LNCaP clone FGC (cell line): ENCODE measurements at regions not wholly inside any gene's neighbourhood (a gene's known extent, or its start where the extent isn't known, plus 50 kb on each side); places are given as distances from the start of the nearest gene placed in this dataset.
A peak's percentile ranks its signal among the peaks of the same experiment; 100 is the strongest.

Source experiments
- DNase-seq: peaks from one replicate; pipeline ENCODE4 v3.0.0-alpha.2; 2011; ENCODE audit warnings: low read depth
- H3K4me3 ChIP-seq: 2 replicates; pipeline ENCODE4 v1.5.1; 2011; ENCODE audit warnings: mild to moderate bottlenecking, low read depth, low read length, control low read depth
- TF ChIP-seq, protein P1 (sequence below): IDR thresholded peaks from 2 replicates; pipeline ENCODE4 v1.5.1; 2012; ENCODE audit warnings: mild to moderate bottlenecking; ENCODE audit not compliant: control insufficient read depth, insufficient read depth; ENCODE audit errors: extremely low read depth

DNA sequence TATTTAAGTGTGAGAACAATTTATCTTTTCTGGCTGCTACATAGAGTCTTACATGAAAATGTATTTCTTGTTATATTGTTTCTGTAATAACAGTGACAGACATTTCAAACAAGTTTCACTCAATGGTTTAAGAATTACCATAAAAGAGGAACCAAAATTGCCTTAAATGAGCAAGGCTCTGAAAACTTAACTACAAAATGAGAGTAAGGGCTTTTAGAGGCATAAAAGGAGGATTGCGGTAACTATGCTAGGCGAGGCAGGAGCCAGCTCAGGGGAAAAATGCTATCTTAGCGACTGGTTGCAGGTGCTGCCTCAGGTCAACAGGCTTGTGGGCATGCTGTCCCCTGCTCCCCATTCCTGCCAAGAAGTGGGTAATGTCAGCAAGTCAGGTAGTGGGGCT, 81.7 kb upstream of the MSI2 start:
- no peak for DNase-seq
- H3K4me3 ChIP-seq, result no peak overlapping the region
- TF ChIP-seq, protein P1, sequence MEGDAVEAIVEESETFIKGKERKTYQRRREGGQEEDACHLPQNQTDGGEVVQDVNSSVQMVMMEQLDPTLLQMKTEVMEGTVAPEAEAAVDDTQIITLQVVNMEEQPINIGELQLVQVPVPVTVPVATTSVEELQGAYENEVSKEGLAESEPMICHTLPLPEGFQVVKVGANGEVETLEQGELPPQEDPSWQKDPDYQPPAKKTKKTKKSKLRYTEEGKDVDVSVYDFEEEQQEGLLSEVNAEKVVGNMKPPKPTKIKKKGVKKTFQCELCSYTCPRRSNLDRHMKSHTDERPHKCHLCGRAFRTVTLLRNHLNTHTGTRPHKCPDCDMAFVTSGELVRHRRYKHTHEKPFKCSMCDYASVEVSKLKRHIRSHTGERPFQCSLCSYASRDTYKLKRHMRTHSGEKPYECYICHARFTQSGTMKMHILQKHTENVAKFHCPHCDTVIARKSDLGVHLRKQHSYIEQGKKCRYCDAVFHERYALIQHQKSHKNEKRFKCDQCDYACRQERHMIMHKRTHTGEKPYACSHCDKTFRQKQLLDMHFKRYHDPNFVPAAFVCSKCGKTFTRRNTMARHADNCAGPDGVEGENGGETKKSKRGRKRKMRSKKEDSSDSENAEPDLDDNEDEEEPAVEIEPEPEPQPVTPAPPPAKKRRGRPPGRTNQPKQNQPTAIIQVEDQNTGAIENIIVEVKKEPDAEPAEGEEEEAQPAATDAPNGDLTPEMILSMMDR, result no peak

DNA sequence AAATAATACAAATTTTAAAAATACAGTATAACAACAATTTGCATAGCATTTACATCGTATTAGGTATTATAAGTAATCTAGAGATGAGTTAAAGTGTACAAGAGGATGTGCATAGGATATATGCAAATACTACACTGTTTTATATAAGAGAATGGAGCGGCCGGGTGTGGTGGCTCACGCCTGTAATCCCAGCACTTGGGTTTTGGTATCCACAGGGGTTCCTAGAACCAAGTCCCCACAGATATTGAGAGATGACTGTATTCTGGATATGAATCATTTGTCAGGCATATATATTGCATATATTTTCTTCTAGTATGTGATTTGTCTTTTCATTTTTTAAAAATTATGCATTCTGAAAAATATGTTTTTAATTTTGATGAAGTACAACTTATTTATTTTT, 77.5 kb upstream of the MSI2 start:
- TF ChIP-seq, protein P1, result no peak
- H3K4me3 ChIP-seq, result no peak overlapping the region
- DNase-seq, result no peak

DNA sequence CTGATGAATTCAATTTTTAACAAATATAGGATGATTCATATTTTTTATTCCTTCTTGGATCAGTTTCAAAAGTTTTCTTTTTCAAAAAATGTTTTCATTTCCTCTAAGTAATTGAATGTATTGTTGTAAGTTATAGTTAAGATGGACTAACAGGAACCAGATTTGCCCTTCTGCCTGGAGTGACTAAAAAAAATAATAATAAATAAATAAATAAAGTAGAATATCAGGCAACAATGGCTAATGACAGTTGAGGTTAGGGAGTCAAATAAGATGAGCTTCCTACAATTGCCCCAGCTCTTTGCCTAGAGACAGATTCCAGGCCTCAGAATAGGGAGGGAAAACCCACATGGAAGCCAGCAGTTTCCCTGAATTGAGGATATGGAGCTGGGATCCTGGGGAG, 73.7 kb upstream of the MSI2 start:
- no peak overlapping the region for H3K4me3 ChIP-seq
- TF ChIP-seq, protein P1, result no peak
- DNase-seq, result no peak

DNA sequence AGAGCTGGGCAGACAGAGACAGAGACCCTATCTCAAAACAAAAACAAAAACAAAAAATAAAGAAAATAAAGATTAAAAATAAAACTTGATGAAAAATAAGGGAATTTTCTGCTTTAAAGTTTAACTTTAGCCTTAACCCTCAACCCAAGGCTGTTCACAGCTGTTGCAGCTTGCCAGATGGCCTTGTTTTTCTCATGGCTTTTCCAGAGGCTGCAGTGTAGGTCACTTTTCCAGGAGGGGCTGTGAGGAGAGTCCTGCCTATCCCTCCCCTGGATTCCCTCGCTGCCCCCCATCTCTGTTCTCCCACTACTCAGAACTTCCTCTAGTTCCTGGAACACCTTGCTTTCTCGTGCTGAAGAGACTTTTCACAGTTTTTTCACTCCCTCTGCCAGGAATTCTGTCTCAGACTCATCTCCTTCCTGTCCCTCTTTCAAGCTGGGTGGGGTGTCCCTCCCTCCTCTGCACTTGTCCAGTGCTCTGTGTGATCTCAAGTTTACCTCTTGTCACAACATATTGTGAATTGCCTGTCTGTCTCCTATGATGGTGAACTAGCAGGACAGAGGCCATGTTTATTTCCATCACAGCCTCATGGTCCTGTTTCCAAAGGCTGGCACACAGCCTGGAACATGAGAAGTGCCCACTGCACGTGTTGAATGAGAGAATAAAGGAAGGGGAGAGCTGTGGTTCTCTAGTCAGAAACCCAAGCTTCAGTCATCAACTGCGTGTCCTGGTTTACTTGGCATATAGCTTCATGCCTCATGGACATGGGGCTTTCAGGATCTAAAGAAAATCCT, 69.9 kb upstream of the MSI2 start:
- H3K4me3 ChIP-seq, result no peak overlapping the region
- no peak for DNase-seq
- TF ChIP-seq, protein P1, result no peak

DNA sequence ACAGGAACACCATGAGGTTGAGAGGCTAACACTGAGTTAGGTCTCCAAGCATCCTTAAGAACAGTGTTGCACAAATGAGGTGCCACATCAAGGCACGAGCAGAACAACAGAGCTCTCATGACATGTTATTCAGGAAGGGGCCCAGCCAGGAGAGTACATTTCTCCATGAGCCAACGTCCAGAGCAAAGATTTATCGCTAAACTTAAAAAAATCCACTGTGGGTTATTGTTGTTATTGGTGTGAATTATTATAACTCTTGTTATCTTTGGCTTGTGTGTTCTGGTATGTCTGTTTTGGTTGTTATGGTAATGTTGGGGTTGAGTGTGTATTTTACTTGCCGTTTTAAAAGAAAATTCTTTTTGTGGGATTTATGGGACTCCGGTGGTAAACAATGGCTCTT, 68.9 kb upstream of the MSI2 start:
- DNase-seq, result no peak
- TF ChIP-seq, protein P1, result no peak

DNA sequence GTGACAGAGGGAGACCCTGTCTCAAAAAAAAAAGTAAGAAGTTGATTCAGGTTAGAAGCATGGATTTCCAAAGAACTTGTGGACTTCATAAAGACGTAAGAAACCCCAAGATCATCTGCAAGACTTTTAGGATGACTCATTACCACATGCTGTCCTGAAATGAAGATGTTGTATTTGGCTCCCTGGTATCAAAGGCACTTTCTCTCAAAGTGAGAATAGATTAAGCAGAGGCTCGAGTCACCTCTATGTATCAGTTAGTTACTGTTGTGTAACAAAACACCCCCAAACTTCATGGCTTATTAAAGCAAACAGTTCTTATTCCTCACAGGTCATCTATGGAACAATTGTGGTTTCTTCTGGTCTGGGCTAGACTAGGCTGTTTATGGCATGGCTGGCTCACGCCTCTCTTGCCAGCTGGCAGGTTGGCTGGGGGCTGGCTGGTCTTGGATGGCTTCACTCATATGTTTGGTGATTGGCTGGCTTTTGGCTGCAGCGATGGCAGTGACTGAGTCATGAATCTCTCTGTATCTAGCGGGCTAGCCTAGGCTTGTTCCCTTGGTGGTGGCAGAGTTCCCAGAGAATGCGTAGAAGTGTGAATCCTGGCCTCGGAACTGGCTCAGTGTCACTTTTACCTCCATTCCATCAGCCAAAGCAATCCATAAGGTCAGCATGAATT, 60.4 kb upstream of the MSI2 start:
- peak; percentile 2 for DNase-seq
- TF ChIP-seq, protein P1, result no peak
- no peak overlapping the region for H3K4me3 ChIP-seq

More for the DNA sequence above, 68.9 kb upstream of the MSI2 start:
- no peak overlapping the region for H3K4me3 ChIP-seq
